ENCODE measurements at regions not wholly inside any gene's neighbourhood (a gene's known extent, or its start where the extent isn't known, plus 50 kb on each side); places are given as distances from the start of the nearest gene placed in this dataset.

GRCh38 chr17:53129863-53130262, 692.9 kb upstream of the KIF2B start:
- DNase-seq (ENCODE audit: insufficient read length, low spot score) (no peak), FAIRE-seq (no peak)
- TF ChIP-seq CTCF (IDR thresholded peaks at IDR 0.05; ENCODE audit: insufficient read depth, missing control alignments): no peak

- DNase-seq (ENCODE audit: insufficient read length, low spot score): no peak
- no peak for TF ChIP-seq CTCF (IDR thresholded peaks at IDR 0.05; ENCODE audit: insufficient read depth, missing control alignments)
- no peak for FAIRE-seq
Measured at GRCh38 chr17:53127331-53127730, 695.4 kb upstream of the KIF2B start.

GRCh38 chr17:53122966-53123365, 699.8 kb upstream of the KIF2B start:
- TF ChIP-seq CTCF (IDR thresholded peaks at IDR 0.05; ENCODE audit: insufficient read depth, missing control alignments): no peak
- FAIRE-seq: no peak

GRCh38 chr17:53119773-53120172, 703.0 kb upstream of the KIF2B start:
- DNase-seq (ENCODE audit: insufficient read length, low spot score) (no peak), FAIRE-seq (no peak)
- TF ChIP-seq CTCF (IDR thresholded peaks at IDR 0.05; ENCODE audit: insufficient read depth, missing control alignments): no peak

More at GRCh38 chr17:53122966-53123365, 699.8 kb upstream of the KIF2B start:
- no peak for DNase-seq (ENCODE audit: insufficient read length, low spot score)

- DNase-seq (ENCODE audit: insufficient read length, low spot score): no peak
- no peak for FAIRE-seq
- no peak for TF ChIP-seq CTCF (IDR thresholded peaks at IDR 0.05; ENCODE audit: insufficient read depth, missing control alignments)
Measured at GRCh38 chr17:53118948-53119347, 703.8 kb upstream of the KIF2B start.

GRCh38 chr17:53106886-53107285, 715.8 kb upstream of the KIF2B start:
- TF ChIP-seq CTCF (IDR thresholded peaks at IDR 0.05; ENCODE audit: insufficient read depth, missing control alignments): no peak
- no peak for DNase-seq (ENCODE audit: insufficient read length, low spot score)
- no peak for FAIRE-seq

- DNase-seq (ENCODE audit: insufficient read length, low spot score): no peak
- FAIRE-seq: no peak
- no peak for TF ChIP-seq CTCF (IDR thresholded peaks at IDR 0.05; ENCODE audit: insufficient read depth, missing control alignments)
Measured at GRCh38 chr17:53101706-53102105, 721.0 kb upstream of the KIF2B start.
